LNCAP (cell line): ENCODE measurements at regions not wholly inside any gene's neighbourhood (a gene's known extent, or its start where the extent isn't known, plus 50 kb on each side); places are given as distances from the start of the nearest gene placed in this dataset.

Experiments used
- CTCF ChIP-seq: fragments of 450-650 bp; IDR thresholded peaks from 2 replicates; pipeline ENCODE4 v1.5.1; 2017; ENCODE audit warnings: mild to moderate bottlenecking

- no peak for TF ChIP-seq CTCF
These were observed 120.2 kb downstream of the ACAA2 start for GRCh38 chr18:49692906-49693716.

- no peak for TF ChIP-seq CTCF
These were observed 122.1 kb downstream of the ACAA2 start for GRCh38 chr18:49691177-49691608.

GRCh38 chr18:49690312-49690711 is 123.0 kb downstream of the ACAA2 start:
- no peak for TF ChIP-seq CTCF

- no peak for TF ChIP-seq CTCF
These were observed 123.5 kb downstream of the LIPG start for GRCh38 chr18:49685231-49685942.

- TF ChIP-seq CTCF = no peak
These were observed 120.4 kb downstream of the LIPG start for GRCh38 chr18:49682173-49682802.

GRCh38 chr18:49681387-49681786 is 119.5 kb downstream of the LIPG start:
- TF ChIP-seq CTCF = no peak

GRCh38 chr18:49678440-49678839 is 116.6 kb downstream of the LIPG start:
- TF ChIP-seq CTCF = no peak
